ENCODE measurements at regions not wholly inside any gene's neighbourhood (a gene's known extent, or its start where the extent isn't known, plus 50 kb on each side); places are given as distances from the start of the nearest gene placed in this dataset.
A peak's percentile ranks its signal among the peaks of the same experiment; 100 is the strongest.

DNA sequence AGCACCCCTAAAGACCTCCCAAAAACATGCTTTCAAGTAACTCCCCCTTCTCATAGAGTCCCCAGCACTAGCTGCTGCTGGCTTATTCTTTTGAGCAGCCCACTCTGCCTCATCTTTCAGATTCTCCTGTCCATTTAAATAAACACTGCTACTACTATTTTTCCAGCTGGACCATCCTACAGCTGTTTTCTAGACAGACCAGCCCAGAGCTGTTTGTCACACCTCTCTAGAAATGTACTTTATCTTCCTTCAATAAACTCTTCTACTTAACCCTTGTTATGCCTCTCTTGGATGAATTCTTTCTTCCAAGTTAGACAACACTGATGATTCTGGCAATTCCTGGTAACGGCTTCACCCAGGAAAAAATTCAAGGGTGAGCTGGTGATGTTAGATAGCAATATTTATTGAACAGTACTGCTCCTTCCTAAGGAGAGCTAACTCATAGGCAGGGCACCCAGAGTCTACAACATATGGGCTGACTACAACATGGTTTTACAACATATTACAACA, 995.7 kb downstream of the LRFN5 start:
- Histone ChIP-seq H2AFZ (ENCODE audit: low read length) (no peak overlapping the region), H3K4me2 (ENCODE audit: extremely low read depth, insufficient read depth, low read length) (no peak overlapping the region), H3K27ac (ENCODE audit: insufficient read depth, low read length) (no peak overlapping the region), H3K79me2 (ENCODE audit: control insufficient read depth, insufficient read depth, low read length) (no peaks in the 10 kb centered on the region), H3K4me1 (ENCODE audit: control insufficient read depth, extremely low read depth, insufficient read depth, low read length) (no peaks in the 10 kb centered on the region), H3K4me3 (replicated peaks in 1 of 4; ENCODE audit: control extremely low read depth in 1 of 4, insufficient read depth in 1 of 4, low read depth in 3 of 4, low read length in 4 of 4) (no peak overlapping the region), H3K9me3 (ENCODE audit: control insufficient read depth, insufficient read depth, low read depth, low read length) (no peaks in the 10 kb centered on the region), H3K9ac (ENCODE audit: insufficient read depth, low read length) (no peak overlapping the region), H4K20me1 (ENCODE audit: control insufficient read depth, extremely low read depth, insufficient read depth, low read length) (no peaks in the 10 kb centered on the region), H3K27me3 (ENCODE audit: control insufficient read depth, insufficient read depth, low read length) (no peaks in the 10 kb centered on the region), H3K36me3 (ENCODE audit: control insufficient read depth, insufficient read depth, low read length) (no peaks in the 10 kb centered on the region)
- peak in 1 of 2 donors; percentile 58 for DNase-seq (ENCODE audit: low read depth in 2 of 2)
- no peak for TF ChIP-seq EZH2 (IDR thresholded peaks at IDR 0.05; ENCODE audit: low read length, missing control alignments)
- TF ChIP-seq, protein P1, sequence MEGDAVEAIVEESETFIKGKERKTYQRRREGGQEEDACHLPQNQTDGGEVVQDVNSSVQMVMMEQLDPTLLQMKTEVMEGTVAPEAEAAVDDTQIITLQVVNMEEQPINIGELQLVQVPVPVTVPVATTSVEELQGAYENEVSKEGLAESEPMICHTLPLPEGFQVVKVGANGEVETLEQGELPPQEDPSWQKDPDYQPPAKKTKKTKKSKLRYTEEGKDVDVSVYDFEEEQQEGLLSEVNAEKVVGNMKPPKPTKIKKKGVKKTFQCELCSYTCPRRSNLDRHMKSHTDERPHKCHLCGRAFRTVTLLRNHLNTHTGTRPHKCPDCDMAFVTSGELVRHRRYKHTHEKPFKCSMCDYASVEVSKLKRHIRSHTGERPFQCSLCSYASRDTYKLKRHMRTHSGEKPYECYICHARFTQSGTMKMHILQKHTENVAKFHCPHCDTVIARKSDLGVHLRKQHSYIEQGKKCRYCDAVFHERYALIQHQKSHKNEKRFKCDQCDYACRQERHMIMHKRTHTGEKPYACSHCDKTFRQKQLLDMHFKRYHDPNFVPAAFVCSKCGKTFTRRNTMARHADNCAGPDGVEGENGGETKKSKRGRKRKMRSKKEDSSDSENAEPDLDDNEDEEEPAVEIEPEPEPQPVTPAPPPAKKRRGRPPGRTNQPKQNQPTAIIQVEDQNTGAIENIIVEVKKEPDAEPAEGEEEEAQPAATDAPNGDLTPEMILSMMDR (conservative IDR thresholded peaks at IDR 0.05 in 1 of 2, IDR thresholded peaks at IDR 0.05 in 1 of 2; ENCODE audit: low read depth in 1 of 2, low read length in 2 of 2) = no peak

- no peaks in the 10 kb centered on the region for H3K4me1 ChIP-seq (ENCODE audit: control insufficient read depth, extremely low read depth, insufficient read depth, low read length)
- no peak for TF ChIP-seq EZH2 (IDR thresholded peaks at IDR 0.05; ENCODE audit: low read length, missing control alignments)
- TF ChIP-seq, protein P1 (conservative IDR thresholded peaks at IDR 0.05 in 1 of 2, IDR thresholded peaks at IDR 0.05 in 1 of 2; ENCODE audit: low read depth in 1 of 2, low read length in 2 of 2) = no peak
- H3K27me3 ChIP-seq (ENCODE audit: control insufficient read depth, insufficient read depth, low read length) = no peaks in the 10 kb centered on the region
- H3K36me3 ChIP-seq (ENCODE audit: control insufficient read depth, insufficient read depth, low read length) = no peaks in the 10 kb centered on the region
- no peak overlapping the region for H3K4me3 ChIP-seq (replicated peaks in 1 of 4; ENCODE audit: control extremely low read depth in 1 of 4, insufficient read depth in 1 of 4, low read depth in 3 of 4, low read length in 4 of 4)
- no peaks in the 10 kb centered on the region for H4K20me1 ChIP-seq (ENCODE audit: control insufficient read depth, extremely low read depth, insufficient read depth, low read length)
- no peak overlapping the region for H3K9ac ChIP-seq (ENCODE audit: insufficient read depth, low read length)
- DNase-seq (ENCODE audit: low read depth in 2 of 2) = no peak
- H3K9me3 ChIP-seq (ENCODE audit: control insufficient read depth, insufficient read depth, low read depth, low read length) = no peaks in the 10 kb centered on the region
- no peak overlapping the region for H2AFZ ChIP-seq (ENCODE audit: low read length)
- H3K79me2 ChIP-seq (ENCODE audit: control insufficient read depth, insufficient read depth, low read length) = no peaks in the 10 kb centered on the region
- no peak overlapping the region for H3K4me2 ChIP-seq (ENCODE audit: extremely low read depth, insufficient read depth, low read length)
- no peak overlapping the region for H3K27ac ChIP-seq (ENCODE audit: insufficient read depth, low read length)
Measured at GRCh38 chr14:42572032-42572431, 965.4 kb downstream of the LRFN5 start.

GRCh38 chr14:42569227-42569626, 962.6 kb downstream of the LRFN5 start:
- no peaks in the 10 kb centered on the region for H3K27me3 ChIP-seq (ENCODE audit: control insufficient read depth, insufficient read depth, low read length)
- H3K36me3 ChIP-seq (ENCODE audit: control insufficient read depth, insufficient read depth, low read length) = no peaks in the 10 kb centered on the region
- H2AFZ ChIP-seq (ENCODE audit: low read length) = no peak overlapping the region
- no peak overlapping the region for H3K4me3 ChIP-seq (replicated peaks in 1 of 4; ENCODE audit: control extremely low read depth in 1 of 4, insufficient read depth in 1 of 4, low read depth in 3 of 4, low read length in 4 of 4)
- H3K4me1 ChIP-seq (ENCODE audit: control insufficient read depth, extremely low read depth, insufficient read depth, low read length) = no peaks in the 10 kb centered on the region
- no peak for DNase-seq (ENCODE audit: low read depth in 2 of 2)
- no peaks in the 10 kb centered on the region for H3K9me3 ChIP-seq (ENCODE audit: control insufficient read depth, insufficient read depth, low read depth, low read length)
- no peak overlapping the region for H3K9ac ChIP-seq (ENCODE audit: insufficient read depth, low read length)
- H3K79me2 ChIP-seq (ENCODE audit: control insufficient read depth, insufficient read depth, low read length) = no peaks in the 10 kb centered on the region
- no peak for TF ChIP-seq EZH2 (IDR thresholded peaks at IDR 0.05; ENCODE audit: low read length, missing control alignments)
- TF ChIP-seq, protein P1 (conservative IDR thresholded peaks at IDR 0.05 in 1 of 2, IDR thresholded peaks at IDR 0.05 in 1 of 2; ENCODE audit: low read depth in 1 of 2, low read length in 2 of 2) = no peak
- H3K4me2 ChIP-seq (ENCODE audit: extremely low read depth, insufficient read depth, low read length) = no peak overlapping the region
- no peak overlapping the region for H3K27ac ChIP-seq (ENCODE audit: insufficient read depth, low read length)
- H4K20me1 ChIP-seq (ENCODE audit: control insufficient read depth, extremely low read depth, insufficient read depth, low read length) = no peaks in the 10 kb centered on the region
